Progenitor cell of endocrine pancreas (in vitro differentiated cells): ENCODE measurements at regions not wholly inside any gene's neighbourhood (a gene's known extent, or its start where the extent isn't known, plus 50 kb on each side); places are given as distances from the start of the nearest gene placed in this dataset.

ENCODE experiments used
- DNase-seq: peaks from one replicate; pipeline ENCODE4 v3.0.0; 2021; ENCODE audit warnings: low spot score; ENCODE audit not compliant: unreplicated experiment
- H3K27ac Mint-ChIP-seq: 2 replicates; pipeline ENCODE4 v1.8.0; 2021; ENCODE audit warnings: mild to moderate bottlenecking, moderate library complexity, mixed read lengths
- H3K27me3 Mint-ChIP-seq: 2 replicates; pipeline ENCODE4 v1.8.0; 2021; ENCODE audit warnings: mixed read lengths
- H3K36me3 Mint-ChIP-seq: 2 replicates; pipeline ENCODE4 v1.8.0; 2022; ENCODE audit warnings: mixed read lengths; ENCODE audit not compliant: insufficient read depth
- H3K4me1 Mint-ChIP-seq: 2 replicates; pipeline ENCODE4 v1.8.0; 2021; ENCODE audit warnings: low read depth, mixed read lengths
- H3K4me3 Mint-ChIP-seq: 2 replicates; pipeline ENCODE4 v1.8.0; 2021; ENCODE audit warnings: low read depth, mild to moderate bottlenecking, moderate library complexity, mixed read lengths
- H3K9me3 Mint-ChIP-seq: 2 replicates; pipeline ENCODE4 v1.8.0; 2021; ENCODE audit warnings: low read depth, mixed read lengths
- TF ChIP-seq, protein P1 (sequence below): fragments of 200-600 bp; sonication (generic); IDR thresholded peaks from one replicate; pipeline ENCODE4 v1.5.0; 2021; ENCODE audit warnings: antibody characterized with exemption, mild to moderate bottlenecking; ENCODE audit not compliant: unreplicated experiment

DNA sequence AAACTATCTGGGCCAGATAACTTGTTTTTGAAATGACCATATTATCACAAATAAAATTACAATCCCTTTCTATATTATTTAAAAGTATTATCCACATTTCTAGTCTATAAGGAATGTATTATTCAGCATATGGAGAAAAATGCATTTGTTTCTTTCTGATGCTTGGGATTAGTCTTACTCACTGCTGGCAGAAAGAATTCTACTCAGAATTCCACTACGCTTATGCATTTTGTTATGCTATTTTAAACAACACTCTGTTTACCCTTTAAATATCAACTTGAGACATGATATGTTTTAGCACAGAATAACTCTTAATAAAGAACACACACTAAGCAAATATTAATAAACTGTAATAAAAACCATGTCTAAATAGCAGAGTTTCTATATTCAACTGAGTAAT, 77.6 kb upstream of the ANO3 start:
- H3K27ac Mint-ChIP-seq: no peak overlapping the region
- H3K36me3 Mint-ChIP-seq: no peaks in the 10 kb centered on the region
- peaks cover 6% of the 10 kb centered on the region for H3K4me1 Mint-ChIP-seq
- no peak overlapping the region for H3K4me3 Mint-ChIP-seq
- TF ChIP-seq, protein P1, sequence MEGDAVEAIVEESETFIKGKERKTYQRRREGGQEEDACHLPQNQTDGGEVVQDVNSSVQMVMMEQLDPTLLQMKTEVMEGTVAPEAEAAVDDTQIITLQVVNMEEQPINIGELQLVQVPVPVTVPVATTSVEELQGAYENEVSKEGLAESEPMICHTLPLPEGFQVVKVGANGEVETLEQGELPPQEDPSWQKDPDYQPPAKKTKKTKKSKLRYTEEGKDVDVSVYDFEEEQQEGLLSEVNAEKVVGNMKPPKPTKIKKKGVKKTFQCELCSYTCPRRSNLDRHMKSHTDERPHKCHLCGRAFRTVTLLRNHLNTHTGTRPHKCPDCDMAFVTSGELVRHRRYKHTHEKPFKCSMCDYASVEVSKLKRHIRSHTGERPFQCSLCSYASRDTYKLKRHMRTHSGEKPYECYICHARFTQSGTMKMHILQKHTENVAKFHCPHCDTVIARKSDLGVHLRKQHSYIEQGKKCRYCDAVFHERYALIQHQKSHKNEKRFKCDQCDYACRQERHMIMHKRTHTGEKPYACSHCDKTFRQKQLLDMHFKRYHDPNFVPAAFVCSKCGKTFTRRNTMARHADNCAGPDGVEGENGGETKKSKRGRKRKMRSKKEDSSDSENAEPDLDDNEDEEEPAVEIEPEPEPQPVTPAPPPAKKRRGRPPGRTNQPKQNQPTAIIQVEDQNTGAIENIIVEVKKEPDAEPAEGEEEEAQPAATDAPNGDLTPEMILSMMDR: no peak
- H3K9me3 Mint-ChIP-seq: no peaks in the 10 kb centered on the region
- H3K27me3 Mint-ChIP-seq: no peaks in the 10 kb centered on the region
- DNase-seq: no peak

DNA sequence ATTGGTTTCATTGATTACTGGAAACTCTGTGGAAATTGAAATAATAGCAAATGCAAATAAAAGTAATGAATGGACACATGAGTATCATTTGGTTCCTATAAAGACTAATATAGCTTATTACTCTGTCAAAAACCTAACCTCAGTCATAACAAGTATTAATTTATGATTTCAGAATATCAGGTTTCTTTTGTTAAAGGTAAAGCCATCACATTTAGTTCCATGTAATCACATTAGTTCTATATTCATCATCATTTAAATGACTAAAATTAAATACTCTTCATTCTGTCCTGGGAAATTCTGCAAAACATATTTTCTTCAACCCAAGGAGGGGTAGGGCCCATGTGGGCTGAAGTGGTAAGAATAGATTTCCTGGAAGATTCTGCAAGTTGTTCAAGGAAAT, 68.2 kb upstream of the ANO3 start:
- DNase-seq: no peak
- Mint-ChIP-seq H3K36me3 (no peaks in the 10 kb centered on the region), H3K27me3 (no peaks in the 10 kb centered on the region), H3K27ac (no peak overlapping the region), H3K9me3 (no peaks in the 10 kb centered on the region), H3K4me3 (no peak overlapping the region), H3K4me1 (no peaks in the 10 kb centered on the region)
- TF ChIP-seq, protein P1: no peak

DNA sequence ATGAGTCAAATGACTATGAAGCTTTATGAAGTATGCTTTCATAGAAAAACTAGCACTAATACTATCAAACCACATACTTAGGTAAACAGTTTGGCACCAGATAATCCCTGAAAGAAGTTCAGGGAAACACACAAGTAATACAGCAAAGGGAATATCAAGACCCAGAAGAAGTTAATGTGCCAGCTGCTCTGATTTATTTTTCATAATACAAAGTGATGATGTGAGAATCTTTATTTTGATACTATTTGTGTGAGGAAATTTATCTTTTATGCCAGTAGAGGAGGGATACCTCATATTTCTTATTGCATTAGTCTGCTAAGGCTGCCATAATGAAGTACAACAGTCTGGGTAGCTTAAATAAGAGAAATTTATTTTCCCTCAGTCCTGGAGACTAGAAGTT, 67.7 kb upstream of the ANO3 start:
- H3K4me1 Mint-ChIP-seq: no peaks in the 10 kb centered on the region

DNA sequence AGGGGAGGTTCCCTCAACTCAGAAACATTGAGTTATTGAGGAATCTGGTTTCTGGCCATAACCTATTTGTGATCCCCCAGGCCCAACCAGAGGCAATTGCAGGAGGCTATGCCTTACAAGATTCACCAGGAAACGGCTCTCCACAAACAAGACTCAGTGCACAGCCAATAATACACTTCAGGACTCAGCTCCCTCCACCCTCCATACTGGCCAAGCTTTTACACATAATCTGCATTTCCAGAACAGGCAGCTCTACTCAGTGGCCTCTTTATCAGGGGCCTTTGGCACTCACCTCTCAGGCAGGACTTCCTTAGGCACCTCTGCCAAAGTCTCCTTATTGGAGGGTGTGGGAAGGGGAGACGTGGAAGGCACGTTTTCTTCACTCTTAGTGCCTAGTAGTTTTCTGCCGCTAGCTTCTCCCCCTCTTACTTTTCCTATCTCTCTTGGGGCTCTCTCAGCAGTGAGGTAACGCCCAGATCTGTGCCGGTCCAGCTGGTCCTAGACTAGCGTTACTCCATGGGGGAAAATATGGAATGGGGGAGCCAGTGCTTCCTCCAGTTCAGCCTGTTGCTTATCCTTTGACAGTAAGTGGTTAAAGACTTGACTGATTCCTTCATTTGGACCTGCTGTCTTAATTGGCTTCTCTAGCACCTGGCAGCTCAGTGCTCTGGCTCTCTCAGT, 62.8 kb upstream of the ANO3 start:
- H3K4me1 Mint-ChIP-seq: no peaks in the 10 kb centered on the region
- TF ChIP-seq, protein P1: no peak
- no peak overlapping the region for H3K27ac Mint-ChIP-seq
- DNase-seq: no peak
- H3K4me3 Mint-ChIP-seq: no peak overlapping the region
- H3K9me3 Mint-ChIP-seq: no peaks in the 10 kb centered on the region
- no peaks in the 10 kb centered on the region for H3K27me3 Mint-ChIP-seq
- H3K36me3 Mint-ChIP-seq: no peaks in the 10 kb centered on the region

More for the DNA sequence above, 67.7 kb upstream of the ANO3 start:
- Mint-ChIP-seq H3K27me3 (no peaks in the 10 kb centered on the region), H3K36me3 (no peaks in the 10 kb centered on the region), H3K4me3 (no peak overlapping the region), H3K9me3 (no peaks in the 10 kb centered on the region), H3K27ac (no peak overlapping the region)
- TF ChIP-seq, protein P1: no peak
- no peak for DNase-seq

DNA sequence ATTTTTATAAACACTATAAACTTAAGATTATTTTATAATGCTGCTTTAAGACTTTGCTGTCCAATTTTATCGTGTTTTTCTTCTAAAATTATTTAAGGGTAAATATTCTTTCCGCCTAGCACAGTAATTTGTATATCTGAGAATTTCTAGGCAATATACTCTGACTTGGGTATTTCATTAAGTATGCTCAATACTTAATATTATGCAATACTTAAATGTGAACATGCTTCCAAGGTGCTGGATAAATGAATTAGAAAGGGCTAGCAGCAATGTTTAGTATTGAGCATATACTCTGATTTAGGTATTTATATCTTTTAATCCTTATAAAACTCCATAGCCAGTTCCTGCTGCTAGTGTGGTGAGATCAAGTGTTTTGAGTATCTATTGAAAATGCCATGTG, 60.3 kb upstream of the ANO3 start:
- DNase-seq: no peak
- Mint-ChIP-seq H3K27me3 (no peaks in the 10 kb centered on the region), H3K4me1 (no peaks in the 10 kb centered on the region), H3K9me3 (no peaks in the 10 kb centered on the region), H3K36me3 (no peaks in the 10 kb centered on the region), H3K27ac (no peak overlapping the region), H3K4me3 (no peak overlapping the region)
- TF ChIP-seq, protein P1: no peak
